Stimulated activated effector memory CD8-positive, alpha-beta T cell treated with anti-CD3 and anti-CD28 coated beads, Interleukin-12 subunit alpha, Interleukin-12 subunit beta, amount 100 ng/mL, for 72 hours (primary cell): ENCODE measurements at regions not wholly inside any gene's neighbourhood (a gene's known extent, or its start where the extent isn't known, plus 50 kb on each side); places are given as distances from the start of the nearest gene placed in this dataset.
A peak's percentile ranks its signal among the peaks of the same experiment; 100 is the strongest.

Experiments
- ATAC-seq: fragments of 150-1000 bp; cut with Tn5 transposase; 2 replicates; pipeline ENCODE4 v1.10.0; 2021
- DNase-seq, 2 donors: peaks; one replicate each; pipeline ENCODE4 v3.0.0; 2021 to 2022; ENCODE audit warnings: low spot score in 2 of 2
- H3K27ac Mint-ChIP-seq: one replicate; pipeline ENCODE4 v1.8.0; 2022; ENCODE audit warnings: mild to moderate bottlenecking, mixed read lengths
- H3K36me3 Mint-ChIP-seq: one replicate; pipeline ENCODE4 v1.8.0; 2022; ENCODE audit warnings: mild to moderate bottlenecking, mixed read lengths
- H3K4me1 Mint-ChIP-seq: one replicate; pipeline ENCODE4 v1.8.0; 2022; ENCODE audit warnings: mixed read lengths
- H3K4me3 Mint-ChIP-seq: one replicate; pipeline ENCODE4 v1.8.0; 2022; ENCODE audit warnings: mild to moderate bottlenecking, mixed read lengths
- H3K9me3 Mint-ChIP-seq: one replicate; pipeline ENCODE4 v1.8.0; 2022; ENCODE audit warnings: mixed read lengths

DNA sequence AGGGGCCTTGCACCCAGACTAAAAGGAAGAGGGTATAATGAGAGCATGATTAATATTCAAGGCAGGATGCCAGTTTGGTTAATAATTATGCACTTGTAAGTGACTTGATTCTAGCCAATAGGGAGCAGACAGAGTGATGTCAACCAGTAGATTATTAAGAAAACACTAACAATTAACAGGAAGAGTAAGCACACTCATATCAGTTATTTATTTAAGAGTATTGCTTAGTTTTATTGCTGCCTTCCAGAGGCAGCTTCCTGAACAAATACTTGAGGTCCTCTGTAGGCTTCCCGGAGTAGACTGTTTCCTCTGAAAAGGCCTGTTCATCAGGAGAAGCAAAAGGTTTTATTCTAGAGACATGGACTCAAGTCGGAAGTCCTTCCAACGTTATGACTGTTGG is 129.1 kb upstream of the AFF2 start:
- Mint-ChIP-seq H3K27ac (no peak overlapping the region), H3K36me3 (no peaks in the 10 kb centered on the region), H3K9me3 (no peaks in the 10 kb centered on the region), H3K4me3 (no peak overlapping the region), H3K4me1 (no peaks in the 10 kb centered on the region)
- DNase-seq: no peak
- ATAC-seq: no peak

DNA sequence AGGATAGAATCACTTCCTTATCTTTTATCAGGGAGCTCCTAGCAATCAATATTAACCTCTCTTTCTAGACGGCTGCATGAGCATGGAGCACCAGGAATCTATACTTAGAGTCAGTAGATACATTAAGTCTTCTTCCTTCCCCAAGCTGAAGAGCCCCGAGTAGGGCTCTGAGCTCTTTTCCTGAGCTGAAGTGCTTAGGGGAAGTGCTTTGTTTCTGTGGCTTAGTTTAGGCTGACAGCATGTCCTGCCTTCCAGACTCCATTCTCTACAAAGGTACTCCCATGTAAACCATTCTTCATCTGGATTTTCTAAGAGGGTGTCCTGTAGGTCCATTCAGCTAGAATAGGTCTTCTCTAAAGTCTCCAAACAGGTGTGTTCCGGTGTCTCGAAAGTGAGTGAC is 127.5 kb upstream of the AFF2 start:
- no peaks in the 10 kb centered on the region for H3K9me3 Mint-ChIP-seq

DNA sequence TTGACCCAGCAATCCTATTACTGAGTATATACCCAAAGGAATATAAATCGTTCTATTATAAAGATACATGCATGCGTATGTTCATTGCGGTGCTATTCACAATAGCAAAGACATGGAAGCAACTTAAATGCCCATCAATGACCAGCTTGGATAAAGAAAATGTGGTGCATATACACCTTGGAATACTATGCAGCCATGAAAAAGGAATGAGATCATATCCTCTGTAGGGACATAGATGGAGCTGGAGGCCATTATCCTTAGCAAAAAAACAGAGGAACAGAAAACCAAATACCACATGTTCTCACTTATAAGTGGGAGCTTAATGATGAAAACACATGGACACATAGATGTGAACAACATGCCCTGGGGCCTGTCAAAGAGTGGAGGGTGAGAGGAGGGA is 124.1 kb upstream of the AFF2 start:
- Mint-ChIP-seq H3K9me3 (no peaks in the 10 kb centered on the region), H3K27ac (no peak overlapping the region), H3K4me3 (no peak overlapping the region), H3K4me1 (peaks cover 14% of the 10 kb centered on the region), H3K36me3 (no peaks in the 10 kb centered on the region)
- no peak for ATAC-seq
- DNase-seq: no peak

More for the DNA sequence above, 127.5 kb upstream of the AFF2 start:
- H3K4me1 Mint-ChIP-seq: no peaks in the 10 kb centered on the region
- no peak overlapping the region for H3K27ac Mint-ChIP-seq
- H3K36me3 Mint-ChIP-seq: no peaks in the 10 kb centered on the region
- DNase-seq (no peak), ATAC-seq (no peak)
- H3K4me3 Mint-ChIP-seq: no peak overlapping the region

DNA sequence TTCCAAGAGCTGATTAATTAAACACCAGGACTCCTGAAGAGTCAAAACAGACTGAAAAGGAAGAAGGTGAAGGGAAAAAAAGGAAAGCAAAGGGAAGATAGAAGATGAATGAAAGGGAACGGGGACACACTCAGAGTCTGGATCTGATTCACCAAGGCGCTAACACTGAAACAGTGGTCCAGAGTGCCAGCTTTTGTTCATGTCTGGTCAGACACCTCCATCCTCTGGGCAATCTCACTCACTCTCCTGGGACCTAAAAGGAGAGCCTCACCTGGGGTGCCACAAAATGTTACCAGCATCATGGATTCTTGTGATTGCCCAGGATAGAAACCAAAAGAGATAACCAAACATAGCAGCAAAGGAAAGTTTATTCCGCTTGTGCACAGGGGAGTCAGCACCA is 120.3 kb upstream of the AFF2 start:
- H3K9me3 Mint-ChIP-seq: no peaks in the 10 kb centered on the region
- H3K4me3 Mint-ChIP-seq: peak overlapping the region; percentile 51
- H3K36me3 Mint-ChIP-seq: no peaks in the 10 kb centered on the region
- no peak overlapping the region for H3K27ac Mint-ChIP-seq
- ATAC-seq (no peak), DNase-seq (no peak)
- H3K4me1 Mint-ChIP-seq: peaks cover 14% of the 10 kb centered on the region

DNA sequence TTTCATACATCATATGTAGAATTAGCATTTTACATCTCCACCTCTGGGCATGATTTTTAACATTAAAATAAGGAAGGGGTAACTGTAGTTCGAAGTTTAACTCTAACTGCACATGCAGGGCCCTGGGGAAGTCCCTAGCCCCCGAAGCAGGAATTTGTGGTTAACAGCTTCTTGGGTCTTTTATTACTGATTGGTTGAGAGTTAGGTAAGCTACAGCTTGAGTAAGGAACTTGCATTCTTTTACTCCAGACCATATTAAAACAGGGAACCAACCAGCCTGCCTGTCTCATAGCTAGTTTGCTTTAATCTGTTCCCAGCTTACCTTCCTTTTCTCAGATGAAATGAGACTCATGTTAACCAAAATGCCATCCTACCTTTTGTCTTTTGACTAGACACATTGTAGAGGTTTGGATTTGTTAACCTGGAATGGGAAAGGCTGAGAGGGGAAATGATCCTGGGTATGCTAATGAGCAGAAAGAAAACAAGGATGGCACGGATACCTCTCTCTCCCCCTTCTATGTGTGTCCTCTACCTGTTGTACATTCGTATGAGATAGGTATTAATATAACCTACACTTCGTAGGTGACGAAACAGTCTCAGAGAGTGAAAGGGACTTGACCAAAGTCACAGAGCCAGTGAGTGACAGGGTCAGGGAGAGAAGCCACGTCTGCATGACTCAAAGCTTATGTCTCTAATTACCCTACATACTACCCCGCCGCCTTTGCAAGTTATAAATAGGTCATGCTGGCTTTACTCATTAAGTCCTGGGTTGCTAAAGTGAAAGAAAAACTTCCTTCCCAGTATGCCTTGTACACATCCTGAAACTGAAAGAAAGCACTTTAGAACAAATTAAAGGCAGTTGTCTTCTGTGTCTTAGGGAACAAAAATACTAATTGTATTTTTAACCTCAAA is 119.5 kb upstream of the AFF2 start:
- no peaks in the 10 kb centered on the region for H3K9me3 Mint-ChIP-seq
- peak overlapping the region; percentile 51 for H3K4me3 Mint-ChIP-seq
- ATAC-seq (peak; percentile 99), DNase-seq (peak; percentile 6 to 52)
- H3K4me1 Mint-ChIP-seq: peaks cover 14% of the 10 kb centered on the region
- no peaks in the 10 kb centered on the region for H3K36me3 Mint-ChIP-seq
- H3K27ac Mint-ChIP-seq: peak overlapping the region; percentile 86

DNA sequence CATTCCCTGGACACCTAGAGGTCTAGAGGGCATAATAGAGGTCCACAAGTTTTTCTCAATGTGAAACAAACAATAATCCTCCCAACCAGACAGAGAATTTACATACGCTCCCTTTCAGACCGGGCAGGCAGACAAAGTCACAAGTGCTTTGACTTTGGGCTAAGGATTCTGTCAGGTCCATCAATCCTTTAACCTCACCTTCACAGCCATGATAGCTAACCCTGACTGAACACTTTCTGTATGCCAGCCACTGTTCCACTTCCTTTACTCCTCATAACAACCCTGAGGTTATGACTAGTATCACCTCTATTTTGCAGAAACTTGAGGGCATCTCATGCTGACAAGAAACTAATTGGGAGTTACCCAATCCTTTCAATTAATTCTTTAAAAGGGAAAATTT is 118.8 kb upstream of the AFF2 start:
- ATAC-seq: peak; percentile 80
- DNase-seq: peak in 1 of 2 donors; percentile 45
- H3K9me3 Mint-ChIP-seq: no peaks in the 10 kb centered on the region
- H3K4me1 Mint-ChIP-seq: peaks cover 14% of the 10 kb centered on the region
- no peaks in the 10 kb centered on the region for H3K36me3 Mint-ChIP-seq
- peak overlapping the region; percentile 86 for H3K27ac Mint-ChIP-seq
- H3K4me3 Mint-ChIP-seq: peak overlapping the region; percentile 51

DNA sequence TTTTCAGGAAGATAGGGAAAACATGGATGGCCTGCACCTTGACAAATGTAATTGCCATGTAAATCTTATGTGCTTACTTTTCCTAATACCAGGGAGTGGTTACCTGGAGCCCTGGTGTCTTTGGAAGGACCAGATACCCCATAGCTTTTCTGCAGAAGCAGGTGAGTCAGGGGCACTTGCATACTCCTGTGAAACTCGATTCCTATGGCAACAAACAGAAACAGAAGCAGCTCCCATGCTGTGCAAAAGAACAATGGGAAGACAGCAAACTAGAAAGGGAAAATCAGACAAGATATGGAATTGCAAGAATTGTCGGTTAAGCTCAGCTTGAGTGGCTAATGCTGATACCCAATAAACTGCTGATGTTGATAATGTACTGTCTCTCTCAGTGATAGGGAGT is 117.4 kb upstream of the AFF2 start:
- Mint-ChIP-seq H3K9me3 (no peaks in the 10 kb centered on the region), H3K27ac (no peak overlapping the region), H3K4me1 (peaks cover 14% of the 10 kb centered on the region), H3K4me3 (no peak overlapping the region), H3K36me3 (no peaks in the 10 kb centered on the region)
- ATAC-seq (no peak), DNase-seq (no peak)

DNA sequence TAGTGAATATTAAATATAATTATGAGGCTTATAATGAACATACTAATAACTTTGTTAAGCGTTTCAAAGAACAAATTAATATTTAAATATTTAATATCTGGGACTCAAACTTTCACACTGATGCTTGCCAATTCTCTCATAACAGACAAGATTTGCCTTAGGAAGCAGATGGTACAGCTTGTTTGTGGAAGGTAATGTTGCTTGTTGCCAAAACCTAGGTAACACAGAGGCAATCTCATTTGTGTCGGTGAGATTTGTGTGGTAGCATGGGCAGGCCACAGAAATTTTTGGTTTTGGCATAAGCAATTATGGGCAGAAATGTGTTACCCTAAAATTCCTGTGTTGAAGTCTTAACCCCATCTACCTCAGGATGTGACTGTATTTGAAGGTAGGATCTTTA is 114.9 kb upstream of the AFF2 start:
- Mint-ChIP-seq H3K4me3 (no peak overlapping the region), H3K27ac (no peak overlapping the region), H3K9me3 (no peaks in the 10 kb centered on the region), H3K4me1 (peaks cover 5% of the 10 kb centered on the region), H3K36me3 (no peaks in the 10 kb centered on the region)
- DNase-seq (no peak), ATAC-seq (no peak)

DNA sequence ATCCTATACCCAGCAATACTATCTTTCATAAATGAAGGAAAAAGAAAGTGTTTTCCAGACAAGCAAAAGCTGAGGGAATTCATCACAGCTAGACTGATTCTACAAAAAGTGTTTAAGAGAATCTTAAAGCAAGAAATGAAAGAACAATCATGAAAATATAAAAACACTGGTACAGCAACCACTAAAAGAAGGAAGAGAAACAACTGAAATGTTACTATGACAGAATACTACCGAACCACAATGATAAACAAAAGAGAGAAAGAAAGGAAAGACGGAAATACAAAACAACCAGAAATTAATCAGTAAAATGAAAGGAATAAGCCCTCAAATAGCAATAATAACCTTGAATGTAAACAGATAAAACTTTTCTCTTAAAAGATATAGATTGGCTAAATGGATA is 110.8 kb upstream of the AFF2 start:
- Mint-ChIP-seq H3K4me1 (no peaks in the 10 kb centered on the region), H3K27ac (no peak overlapping the region), H3K9me3 (no peaks in the 10 kb centered on the region), H3K36me3 (no peaks in the 10 kb centered on the region), H3K4me3 (no peak overlapping the region)
- DNase-seq (no peak), ATAC-seq (no peak)

DNA sequence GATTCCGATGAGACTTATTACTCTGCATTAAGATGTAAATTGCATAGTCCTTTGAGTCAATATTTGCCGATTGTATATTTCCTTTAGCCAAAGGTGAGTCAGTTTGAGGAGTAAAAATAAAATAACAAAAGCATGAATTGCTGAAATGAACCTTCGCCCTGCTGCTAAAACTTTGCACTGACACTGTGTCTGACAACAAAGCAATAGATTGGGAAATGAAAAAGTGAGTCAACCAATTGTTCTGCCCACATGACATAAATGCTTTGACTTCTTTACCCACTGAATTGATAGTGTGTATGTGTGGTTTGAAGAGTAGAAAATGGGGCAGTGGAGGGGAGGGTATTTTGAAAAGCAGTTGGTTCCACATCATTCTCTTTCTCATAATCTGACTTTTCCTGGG is 88.4 kb upstream of the AFF2 start:
- Mint-ChIP-seq H3K4me1 (no peaks in the 10 kb centered on the region), H3K36me3 (no peaks in the 10 kb centered on the region), H3K27ac (no peak overlapping the region), H3K4me3 (no peak overlapping the region), H3K9me3 (no peaks in the 10 kb centered on the region)
- ATAC-seq: peak; percentile 42
- no peak for DNase-seq

DNA sequence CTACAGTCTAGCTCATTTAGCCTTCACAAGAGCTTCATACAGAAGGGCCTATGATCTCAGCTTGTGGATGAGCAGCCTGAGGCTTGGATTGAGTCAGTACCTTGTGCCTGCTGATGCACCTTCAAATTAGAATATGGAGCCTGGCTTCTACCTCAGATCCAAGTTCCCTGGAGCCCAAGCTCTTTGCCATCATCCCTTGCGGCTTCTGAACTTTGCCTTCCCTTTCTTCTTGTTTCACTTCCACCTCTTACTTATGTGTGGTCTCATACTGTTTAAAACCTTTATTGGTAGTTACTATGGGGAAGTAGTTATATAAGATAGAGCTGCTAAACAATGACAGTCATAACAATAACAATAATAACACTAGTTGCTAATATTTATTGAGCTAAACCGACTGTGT is 84.3 kb upstream of the AFF2 start:
- Mint-ChIP-seq H3K4me3 (no peak overlapping the region), H3K4me1 (peaks cover 7% of the 10 kb centered on the region), H3K36me3 (no peaks in the 10 kb centered on the region), H3K9me3 (peaks cover 5% of the 10 kb centered on the region), H3K27ac (no peak overlapping the region)
- ATAC-seq (no peak), DNase-seq (no peak)

DNA sequence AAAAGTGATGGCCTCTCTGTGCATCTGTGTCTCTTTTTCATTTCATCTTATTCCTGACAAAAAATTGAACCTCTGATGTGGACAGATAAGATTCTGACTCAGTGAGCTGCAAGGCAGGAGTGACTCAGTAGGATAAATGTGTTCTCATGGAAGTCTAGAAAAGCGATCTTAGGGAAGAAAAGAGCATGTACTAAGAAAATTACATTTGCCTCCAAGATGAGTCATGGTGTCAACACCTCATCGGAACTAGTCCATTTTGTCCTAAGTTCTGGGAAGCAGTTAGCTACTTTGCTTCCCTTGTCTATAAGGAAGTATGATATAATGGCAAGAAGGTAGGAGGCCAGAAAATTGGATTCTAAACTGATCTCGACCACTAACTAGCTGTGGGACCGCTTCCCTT is 83.5 kb upstream of the AFF2 start:
- DNase-seq (no peak), ATAC-seq (no peak)
- Mint-ChIP-seq H3K4me1 (peaks cover 7% of the 10 kb centered on the region), H3K27ac (no peak overlapping the region), H3K36me3 (no peaks in the 10 kb centered on the region), H3K9me3 (peaks cover 5% of the 10 kb centered on the region), H3K4me3 (no peak overlapping the region)

DNA sequence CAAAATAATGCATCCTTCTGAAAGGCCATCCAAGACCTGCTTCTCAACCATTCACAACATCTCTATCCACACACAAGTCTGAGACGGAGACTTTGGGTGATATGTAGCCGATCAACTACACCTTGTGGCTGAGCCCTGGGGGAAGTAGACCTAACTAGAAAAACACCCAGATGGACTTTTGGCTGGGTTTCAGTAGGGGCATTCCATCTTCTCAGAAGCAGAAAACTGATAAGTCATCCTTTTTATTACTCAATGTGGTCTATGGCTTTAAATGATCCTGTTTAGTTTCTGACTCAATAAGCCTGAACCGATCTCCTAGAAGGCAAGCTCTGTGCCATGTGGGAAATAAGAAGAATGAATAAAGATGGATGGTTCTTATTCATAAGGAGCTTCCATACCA is 82.5 kb upstream of the AFF2 start:
- peaks cover 7% of the 10 kb centered on the region for H3K4me1 Mint-ChIP-seq

DNA sequence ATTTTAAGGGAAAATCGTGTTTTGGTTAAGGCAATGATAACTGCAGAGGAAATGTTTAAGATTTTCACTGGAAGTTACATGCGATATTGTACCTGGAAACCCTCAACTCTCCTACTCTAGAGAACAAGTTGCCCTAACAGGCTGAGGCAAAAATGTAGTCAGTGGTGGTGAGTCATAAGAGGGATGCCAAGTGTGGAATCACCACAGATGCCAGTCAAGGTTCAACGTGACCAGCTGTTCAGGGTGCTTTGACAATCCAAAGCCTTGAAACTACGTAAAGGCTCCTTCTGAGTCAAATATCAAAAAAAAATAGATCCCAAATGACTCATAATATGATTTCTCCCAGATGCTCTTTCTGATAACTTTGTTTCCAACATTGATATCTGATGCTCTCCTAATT is 77.9 kb upstream of the AFF2 start:
- Mint-ChIP-seq H3K4me3 (no peak overlapping the region), H3K9me3 (peaks cover 5% of the 10 kb centered on the region), H3K36me3 (no peaks in the 10 kb centered on the region), H3K4me1 (peaks cover 7% of the 10 kb centered on the region), H3K27ac (no peak overlapping the region)
- no peak for DNase-seq
- ATAC-seq: no peak

More for the DNA sequence above, 82.5 kb upstream of the AFF2 start:
- ATAC-seq (peak; percentile 47), DNase-seq (no peak)
- Mint-ChIP-seq H3K9me3 (peaks cover 5% of the 10 kb centered on the region), H3K27ac (no peak overlapping the region), H3K4me3 (no peak overlapping the region), H3K36me3 (no peaks in the 10 kb centered on the region)

DNA sequence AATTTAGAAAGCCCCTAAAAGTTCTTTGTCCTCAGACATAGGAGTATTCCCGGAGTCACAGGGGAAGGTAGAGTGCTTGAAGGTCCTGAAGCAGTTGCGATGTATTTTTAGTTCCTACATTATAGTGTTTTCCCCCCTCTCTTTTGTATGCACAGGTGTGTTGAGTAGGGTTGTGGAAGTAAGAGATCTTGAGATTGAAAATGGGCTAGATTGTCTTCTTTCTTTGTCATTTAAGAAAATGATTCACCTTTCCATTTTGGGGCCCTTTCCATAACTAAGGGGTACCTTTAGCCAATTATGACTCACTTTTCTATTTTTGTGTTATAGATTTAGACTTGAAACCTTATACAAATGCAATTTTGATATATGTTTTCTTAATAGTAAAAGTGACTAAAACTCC is 75.8 kb upstream of the AFF2 start:
- Mint-ChIP-seq H3K36me3 (no peaks in the 10 kb centered on the region), H3K4me1 (no peaks in the 10 kb centered on the region), H3K27ac (no peak overlapping the region), H3K4me3 (no peak overlapping the region), H3K9me3 (no peaks in the 10 kb centered on the region)
- no peak for ATAC-seq
- DNase-seq: no peak

DNA sequence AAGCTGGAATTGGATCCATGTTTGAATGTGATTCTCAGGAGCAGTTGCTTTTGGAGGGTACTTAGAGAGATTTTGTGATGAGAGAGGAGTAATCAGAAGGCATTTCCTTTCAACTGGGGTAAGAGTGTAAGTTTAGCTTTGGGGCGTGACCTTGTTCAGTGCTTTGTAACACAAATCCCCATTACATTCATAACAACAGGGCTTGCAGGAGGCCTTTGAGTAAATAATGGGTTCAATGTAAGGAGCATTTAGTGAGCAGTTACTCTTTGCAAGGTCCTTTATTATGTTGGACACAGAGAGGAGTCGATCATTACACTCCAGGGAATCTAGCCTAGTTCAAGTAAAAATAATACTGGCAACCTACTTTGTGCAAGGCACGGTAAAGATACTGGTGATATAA is 74.0 kb upstream of the AFF2 start:
- no peak overlapping the region for H3K27ac Mint-ChIP-seq
- H3K36me3 Mint-ChIP-seq: no peaks in the 10 kb centered on the region
- H3K4me3 Mint-ChIP-seq: no peak overlapping the region
- H3K9me3 Mint-ChIP-seq: no peaks in the 10 kb centered on the region
- DNase-seq (no peak), ATAC-seq (no peak)
- no peaks in the 10 kb centered on the region for H3K4me1 Mint-ChIP-seq
